ENCODE measurements at regions not wholly inside any gene's neighbourhood (a gene's known extent, or its start where the extent isn't known, plus 50 kb on each side); places are given as distances from the start of the nearest gene placed in this dataset.

DNA sequence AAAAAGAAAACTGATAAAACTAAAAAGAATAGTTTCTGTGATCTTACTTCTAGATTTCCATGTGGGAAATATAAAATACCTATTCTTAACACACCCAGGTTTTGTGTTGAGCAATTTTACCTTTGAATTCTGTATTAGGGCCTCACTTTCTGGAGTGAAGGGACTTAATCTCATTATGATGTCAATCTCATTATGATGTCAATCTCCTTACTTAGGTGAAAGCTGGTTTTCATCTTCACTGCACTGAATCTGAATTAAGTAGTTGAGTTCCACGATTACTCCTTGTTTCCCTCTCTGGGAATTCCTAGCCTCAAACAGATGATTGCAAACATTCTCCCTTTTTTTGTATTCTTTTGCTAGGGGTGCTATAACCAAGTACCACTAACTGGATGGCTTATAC is 1367.2 kb downstream of the EFNB2 start:
- FAIRE-seq (no peak), DNase-seq (ENCODE audit: low read depth in 1 of 2, low spot score in 2 of 2) (no peak)
- no peak overlapping the region for H3K14ac ChIP-seq (ENCODE audit: insufficient read length)
- H3K18ac ChIP-seq (ENCODE audit: extremely low read depth, low read length), result no peak overlapping the region
- H4K91ac ChIP-seq (replicated peaks; ENCODE audit: insufficient read length, low read length), result no peak overlapping the region
- H3K4ac ChIP-seq (replicated peaks; ENCODE audit: insufficient read length, low read depth, low read length), result no peak overlapping the region
- H3K56ac ChIP-seq (replicated peaks; ENCODE audit: insufficient read length, low read depth, low read length), result no peak overlapping the region
- no peak overlapping the region for H2AFZ ChIP-seq (ENCODE audit: low read length)
- no peak overlapping the region for H3K4me2 ChIP-seq (ENCODE audit: insufficient read depth in 1 of 2, low read depth in 2 of 2, low read length in 2 of 2)
- no peak overlapping the region for H2BK15ac ChIP-seq (ENCODE audit: low read length)
- no peak overlapping the region for H2BK20ac ChIP-seq (ENCODE audit: low read length)
- no peak overlapping the region for H4K5ac ChIP-seq (ENCODE audit: insufficient read length, low read depth, low read length)
- H4K8ac ChIP-seq (ENCODE audit: extremely low read depth, insufficient read depth, low read length), result no peak overlapping the region
- ChIA-PET CTCF (ENCODE audit: partially characterized antibody) (no interaction called here), POLR2A (ENCODE audit: partially characterized antibody) (no interaction called here)
- H3K23me2 ChIP-seq (ENCODE audit: low read depth, low read length), result no peaks in the 10 kb centered on the region; the same call in 1 of the 2 replicates
- no peak overlapping the region for H3K4me3 ChIP-seq (ENCODE audit: extremely low read depth in 1 of 4, insufficient read depth in 2 of 4, low read depth in 3 of 4, low read length in 4 of 4)
- H3K9me3 ChIP-seq (ENCODE audit: insufficient read depth in 2 of 2, low read depth in 1 of 2, low read length in 1 of 2), result no peaks in the 10 kb centered on the region
- H3K27me3 ChIP-seq (replicated peaks in 1 of 4; ENCODE audit: control insufficient read depth in 3 of 4, extremely low read depth in 1 of 4, insufficient read depth in 3 of 4, low read length in 3 of 4), result no peaks in the 10 kb centered on the region
- H3K9ac ChIP-seq (replicated peaks in 1 of 4; ENCODE audit: extremely low read depth in 1 of 4, low read depth in 3 of 4, low read length in 3 of 4), result no peak overlapping the region
- H3K79me1 ChIP-seq (ENCODE audit: low read depth, low read length), result no peaks in the 10 kb centered on the region
- no peak overlapping the region for H3K23ac ChIP-seq (ENCODE audit: insufficient read length)
- H3K36me3 ChIP-seq (ENCODE audit: control insufficient read depth in 2 of 4, insufficient read depth in 4 of 4, low read length in 3 of 4), result no peaks in the 10 kb centered on the region
- no peaks in the 10 kb centered on the region for H3K4me1 ChIP-seq (replicated peaks in 1 of 4; ENCODE audit: control insufficient read depth in 3 of 4, insufficient read depth in 4 of 4, low read length in 3 of 4)
- H2BK12ac ChIP-seq (ENCODE audit: low read depth, low read length), result no peak overlapping the region
- 95% methylated on average over 1 of the region's 1 CpG; no CpG with 5 or more reads in 1 of the 2 experiments for WGBS, 2 experiments (ENCODE audit: extremely low coverage in 1 of 2, insufficient coverage in 1 of 2, insufficient read length in 1 of 2, insufficient replicate concordance in 2 of 2, low coverage in 1 of 2, low lambda C conversion rate in 2 of 2, missing lambda C conversion rate in 1 of 2)
- no peak overlapping the region for H2BK120ac ChIP-seq (replicated peaks; ENCODE audit: low read depth, low read length)
- no peaks in the 10 kb centered on the region for H4K20me1 ChIP-seq (replicated peaks in 1 of 2; ENCODE audit: control insufficient read depth in 1 of 2, insufficient read depth in 2 of 2, low read length in 2 of 2)
- H3K79me2 ChIP-seq (ENCODE audit: control insufficient read depth in 1 of 2, insufficient read depth in 2 of 2, low read length in 2 of 2), result no peaks in the 10 kb centered on the region
- H2BK5ac ChIP-seq (ENCODE audit: low read depth, low read length), result no peak overlapping the region
- no peak overlapping the region for H2AK5ac ChIP-seq (ENCODE audit: low read depth, low read length)
- H3K27ac ChIP-seq (ENCODE audit: low read depth, low read length), result no peak overlapping the region
- TF ChIP-seq EZH2 (IDR thresholded peaks at IDR 0.05; ENCODE audit: low read depth, low read length, severe bottlenecking), result no peak
- TF ChIP-seq, protein P1, sequence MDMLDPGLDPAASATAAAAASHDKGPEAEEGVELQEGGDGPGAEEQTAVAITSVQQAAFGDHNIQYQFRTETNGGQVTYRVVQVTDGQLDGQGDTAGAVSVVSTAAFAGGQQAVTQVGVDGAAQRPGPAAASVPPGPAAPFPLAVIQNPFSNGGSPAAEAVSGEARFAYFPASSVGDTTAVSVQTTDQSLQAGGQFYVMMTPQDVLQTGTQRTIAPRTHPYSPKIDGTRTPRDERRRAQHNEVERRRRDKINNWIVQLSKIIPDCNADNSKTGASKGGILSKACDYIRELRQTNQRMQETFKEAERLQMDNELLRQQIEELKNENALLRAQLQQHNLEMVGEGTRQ (IDR thresholded peaks at IDR 0.05; ENCODE audit: low read length), result no peak
